ENCODE measurements at regions not wholly inside any gene's neighbourhood (a gene's known extent, or its start where the extent isn't known, plus 50 kb on each side); places are given as distances from the start of the nearest gene placed in this dataset.

DNA sequence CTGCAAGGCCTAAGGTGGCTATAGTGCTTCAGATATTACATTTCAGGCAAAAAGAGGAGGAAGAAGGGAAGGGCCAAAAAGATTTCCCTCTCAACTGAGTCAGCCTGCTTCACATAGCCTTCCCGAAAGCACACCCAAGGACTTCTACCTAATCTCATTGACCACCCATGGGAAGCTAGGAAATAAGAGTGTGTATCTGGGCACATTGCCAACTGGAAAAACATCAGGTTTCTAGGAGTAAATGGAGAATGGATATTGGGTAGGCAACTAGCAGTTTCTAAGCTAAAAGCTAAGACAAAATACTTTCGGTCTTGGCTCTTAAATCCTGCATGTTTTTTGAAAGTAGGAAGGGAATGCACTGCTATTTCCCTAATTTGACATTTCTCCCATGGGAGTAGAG lies 221.7 kb upstream of the GRIP1 start:
- H3K36me3 ChIP-seq (ENCODE audit: control insufficient read depth in 5 of 5, insufficient read depth in 5 of 5, low read length in 5 of 5): no peaks in the 10 kb centered on the region
- H3K27me3 ChIP-seq (ENCODE audit: control insufficient read depth in 5 of 5, insufficient read depth in 4 of 5, low read length in 5 of 5): no peaks in the 10 kb centered on the region
- no peaks in the 10 kb centered on the region for H3K9me3 ChIP-seq (ENCODE audit: control insufficient read depth in 5 of 5, low read length in 5 of 5)
- no peak overlapping the region for H3K27ac ChIP-seq (ENCODE audit: low read depth, low read length)
- no peaks in the 10 kb centered on the region for H3K4me1 ChIP-seq (ENCODE audit: control insufficient read depth in 5 of 5, insufficient read depth in 5 of 5, low read length in 5 of 5)
- H3K4me3 ChIP-seq (ENCODE audit: low read depth in 1 of 5, low read length in 5 of 5): no peak overlapping the region
- H3K9ac ChIP-seq (ENCODE audit: low read length in 5 of 5): no peak overlapping the region

GRCh38 chr12:66901138-66901932 lies 222.5 kb upstream of the GRIP1 start:
- Histone ChIP-seq H3K9ac (ENCODE audit: low read length in 5 of 5) (no peak overlapping the region), H3K27ac (ENCODE audit: low read depth, low read length) (no peak overlapping the region), H3K36me3 (ENCODE audit: control insufficient read depth in 5 of 5, insufficient read depth in 5 of 5, low read length in 5 of 5) (no peaks in the 10 kb centered on the region)

GRCh38 chr12:66902020-66902419 lies 223.1 kb upstream of the GRIP1 start:
- H3K27ac ChIP-seq (ENCODE audit: low read depth, low read length): no peak overlapping the region
- no peaks in the 10 kb centered on the region for H3K9me3 ChIP-seq (ENCODE audit: control insufficient read depth in 5 of 5, low read length in 5 of 5)
- no peaks in the 10 kb centered on the region for H3K36me3 ChIP-seq (ENCODE audit: control insufficient read depth in 5 of 5, insufficient read depth in 5 of 5, low read length in 5 of 5)
- H3K4me3 ChIP-seq (ENCODE audit: low read depth in 1 of 5, low read length in 5 of 5): no peak overlapping the region
- no peak overlapping the region for H3K9ac ChIP-seq (ENCODE audit: low read length in 5 of 5)
- no peaks in the 10 kb centered on the region for H3K4me1 ChIP-seq (ENCODE audit: control insufficient read depth in 5 of 5, insufficient read depth in 5 of 5, low read length in 5 of 5)
- no peaks in the 10 kb centered on the region for H3K27me3 ChIP-seq (ENCODE audit: control insufficient read depth in 5 of 5, insufficient read depth in 4 of 5, low read length in 5 of 5)

More at GRCh38 chr12:66901138-66901932, 222.5 kb upstream of the GRIP1 start:
- H3K9me3 ChIP-seq (ENCODE audit: control insufficient read depth in 5 of 5, low read length in 5 of 5): no peaks in the 10 kb centered on the region
- H3K4me1 ChIP-seq (ENCODE audit: control insufficient read depth in 5 of 5, insufficient read depth in 5 of 5, low read length in 5 of 5): no peaks in the 10 kb centered on the region
- H3K4me3 ChIP-seq (ENCODE audit: low read depth in 1 of 5, low read length in 5 of 5): no peak overlapping the region
- H3K27me3 ChIP-seq (ENCODE audit: control insufficient read depth in 5 of 5, insufficient read depth in 4 of 5, low read length in 5 of 5): no peaks in the 10 kb centered on the region

- Histone ChIP-seq H3K9ac (ENCODE audit: low read length in 5 of 5) (no peak overlapping the region), H3K4me3 (ENCODE audit: low read depth in 1 of 5, low read length in 5 of 5) (no peak overlapping the region), H3K27ac (ENCODE audit: low read depth, low read length) (no peak overlapping the region), H3K4me1 (ENCODE audit: control insufficient read depth in 5 of 5, insufficient read depth in 5 of 5, low read length in 5 of 5) (no peaks in the 10 kb centered on the region), H3K36me3 (ENCODE audit: control insufficient read depth in 5 of 5, insufficient read depth in 5 of 5, low read length in 5 of 5) (no peaks in the 10 kb centered on the region), H3K27me3 (ENCODE audit: control insufficient read depth in 5 of 5, insufficient read depth in 4 of 5, low read length in 5 of 5) (no peaks in the 10 kb centered on the region), H3K9me3 (ENCODE audit: control insufficient read depth in 5 of 5, low read length in 5 of 5) (no peaks in the 10 kb centered on the region)
These were observed 225.0 kb upstream of the GRIP1 start for GRCh38 chr12:66903782-66904396.

DNA sequence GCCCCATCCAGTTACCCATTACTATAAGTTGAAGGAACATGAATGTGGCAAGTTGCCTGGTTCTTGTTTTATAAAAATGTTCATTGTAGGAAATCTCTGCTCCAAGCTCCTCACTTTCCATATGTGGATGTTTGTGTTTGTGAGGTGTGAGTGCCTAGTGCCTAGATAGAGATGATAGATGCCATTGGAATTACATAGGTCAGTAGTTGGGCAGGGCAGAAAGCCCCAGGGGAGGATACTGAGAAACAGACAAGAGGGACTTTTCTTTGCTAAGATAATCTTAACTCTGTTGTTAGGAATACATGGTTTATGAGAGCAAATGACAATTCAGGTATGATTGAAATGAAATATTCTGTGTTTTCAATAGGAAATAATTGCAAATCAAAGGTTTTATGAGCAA lies 226.3 kb upstream of the GRIP1 start:
- Histone ChIP-seq H3K27ac (ENCODE audit: low read depth, low read length) (no peak overlapping the region), H3K36me3 (ENCODE audit: control insufficient read depth in 5 of 5, insufficient read depth in 5 of 5, low read length in 5 of 5) (no peaks in the 10 kb centered on the region), H3K9ac (ENCODE audit: low read length in 5 of 5) (no peak overlapping the region), H3K27me3 (ENCODE audit: control insufficient read depth in 5 of 5, insufficient read depth in 4 of 5, low read length in 5 of 5) (no peaks in the 10 kb centered on the region), H3K4me1 (ENCODE audit: control insufficient read depth in 5 of 5, insufficient read depth in 5 of 5, low read length in 5 of 5) (no peaks in the 10 kb centered on the region), H3K4me3 (ENCODE audit: low read depth in 1 of 5, low read length in 5 of 5) (no peak overlapping the region), H3K9me3 (ENCODE audit: control insufficient read depth in 5 of 5, low read length in 5 of 5) (no peaks in the 10 kb centered on the region)

- Histone ChIP-seq H3K27ac (ENCODE audit: low read depth, low read length) (no peak overlapping the region), H3K9me3 (ENCODE audit: control insufficient read depth in 5 of 5, low read length in 5 of 5) (no peaks in the 10 kb centered on the region), H3K9ac (ENCODE audit: low read length in 5 of 5) (no peak overlapping the region), H3K4me3 (ENCODE audit: low read depth in 1 of 5, low read length in 5 of 5) (no peak overlapping the region), H3K4me1 (ENCODE audit: control insufficient read depth in 5 of 5, insufficient read depth in 5 of 5, low read length in 5 of 5) (no peaks in the 10 kb centered on the region), H3K36me3 (ENCODE audit: control insufficient read depth in 5 of 5, insufficient read depth in 5 of 5, low read length in 5 of 5) (no peaks in the 10 kb centered on the region), H3K27me3 (ENCODE audit: control insufficient read depth in 5 of 5, insufficient read depth in 4 of 5, low read length in 5 of 5) (no peaks in the 10 kb centered on the region)
These were observed 231.6 kb upstream of the GRIP1 start for GRCh38 chr12:66910366-66910974.

- no peaks in the 10 kb centered on the region for H3K9me3 ChIP-seq (ENCODE audit: control insufficient read depth in 5 of 5, low read length in 5 of 5)
- no peak overlapping the region for H3K9ac ChIP-seq (ENCODE audit: low read length in 5 of 5)
- H3K27ac ChIP-seq (ENCODE audit: low read depth, low read length): no peak overlapping the region
- H3K36me3 ChIP-seq (ENCODE audit: control insufficient read depth in 5 of 5, insufficient read depth in 5 of 5, low read length in 5 of 5): no peaks in the 10 kb centered on the region
- no peak overlapping the region for H3K4me3 ChIP-seq (ENCODE audit: low read depth in 1 of 5, low read length in 5 of 5)
- H3K27me3 ChIP-seq (ENCODE audit: control insufficient read depth in 5 of 5, insufficient read depth in 4 of 5, low read length in 5 of 5): no peaks in the 10 kb centered on the region
- H3K4me1 ChIP-seq (ENCODE audit: control insufficient read depth in 5 of 5, insufficient read depth in 5 of 5, low read length in 5 of 5): no peaks in the 10 kb centered on the region
These were observed 236.5 kb upstream of the GRIP1 start for GRCh38 chr12:66915306-66915904.

GRCh38 chr12:66916189-66916588 lies 237.3 kb upstream of the GRIP1 start:
- Histone ChIP-seq H3K27me3 (ENCODE audit: control insufficient read depth in 5 of 5, insufficient read depth in 4 of 5, low read length in 5 of 5) (no peaks in the 10 kb centered on the region), H3K4me1 (ENCODE audit: control insufficient read depth in 5 of 5, insufficient read depth in 5 of 5, low read length in 5 of 5) (no peaks in the 10 kb centered on the region), H3K9ac (ENCODE audit: low read length in 5 of 5) (no peak overlapping the region), H3K27ac (ENCODE audit: low read depth, low read length) (no peak overlapping the region), H3K4me3 (ENCODE audit: low read depth in 1 of 5, low read length in 5 of 5) (no peak overlapping the region), H3K9me3 (ENCODE audit: control insufficient read depth in 5 of 5, low read length in 5 of 5) (no peaks in the 10 kb centered on the region), H3K36me3 (ENCODE audit: control insufficient read depth in 5 of 5, insufficient read depth in 5 of 5, low read length in 5 of 5) (no peaks in the 10 kb centered on the region)

- Histone ChIP-seq H3K9ac (ENCODE audit: low read length in 5 of 5) (no peak overlapping the region), H3K36me3 (ENCODE audit: control insufficient read depth in 5 of 5, insufficient read depth in 5 of 5, low read length in 5 of 5) (no peaks in the 10 kb centered on the region), H3K9me3 (ENCODE audit: control insufficient read depth in 5 of 5, low read length in 5 of 5) (no peaks in the 10 kb centered on the region), H3K4me1 (ENCODE audit: control insufficient read depth in 5 of 5, insufficient read depth in 5 of 5, low read length in 5 of 5) (no peaks in the 10 kb centered on the region), H3K27me3 (ENCODE audit: control insufficient read depth in 5 of 5, insufficient read depth in 4 of 5, low read length in 5 of 5) (no peaks in the 10 kb centered on the region), H3K27ac (ENCODE audit: low read depth, low read length) (no peak overlapping the region), H3K4me3 (ENCODE audit: low read depth in 1 of 5, low read length in 5 of 5) (no peak overlapping the region)
These were observed 240.6 kb upstream of the GRIP1 start for GRCh38 chr12:66919466-66919865.

DNA sequence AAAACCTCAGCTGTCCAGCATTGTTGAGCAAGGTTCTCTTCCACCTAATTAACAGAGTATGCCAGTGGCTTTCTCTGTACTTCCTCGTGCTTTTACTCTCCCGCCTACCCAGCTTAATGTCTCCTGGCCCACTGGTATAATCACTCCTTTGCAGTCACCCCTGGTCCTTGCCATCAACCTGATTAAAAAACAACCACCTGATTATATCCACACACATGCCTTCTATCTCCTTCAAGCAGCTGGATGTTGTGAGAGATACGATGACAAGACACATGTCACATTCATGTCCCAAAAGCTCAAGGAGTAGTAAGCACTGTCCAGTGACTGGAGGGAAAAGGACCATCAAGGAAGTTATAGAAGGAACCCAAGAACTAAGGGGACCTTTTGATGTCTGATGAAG lies 241.3 kb upstream of the GRIP1 start:
- no peaks in the 10 kb centered on the region for H3K36me3 ChIP-seq (ENCODE audit: control insufficient read depth in 5 of 5, insufficient read depth in 5 of 5, low read length in 5 of 5)

More for the DNA sequence above, 241.3 kb upstream of the GRIP1 start:
- no peak overlapping the region for H3K27ac ChIP-seq (ENCODE audit: low read depth, low read length)
- H3K4me1 ChIP-seq (ENCODE audit: control insufficient read depth in 5 of 5, insufficient read depth in 5 of 5, low read length in 5 of 5): no peaks in the 10 kb centered on the region
- no peaks in the 10 kb centered on the region for H3K9me3 ChIP-seq (ENCODE audit: control insufficient read depth in 5 of 5, low read length in 5 of 5)
- no peak overlapping the region for H3K4me3 ChIP-seq (ENCODE audit: low read depth in 1 of 5, low read length in 5 of 5)
- H3K9ac ChIP-seq (ENCODE audit: low read length in 5 of 5): no peak overlapping the region
- H3K27me3 ChIP-seq (ENCODE audit: control insufficient read depth in 5 of 5, insufficient read depth in 4 of 5, low read length in 5 of 5): no peaks in the 10 kb centered on the region

Data from subcutaneous abdominal adipose tissue (tissue), 5 donors.